Activated CD4-positive, alpha-beta T cell treated with anti-CD3 and anti-CD28 coated beads for 36 hours (primary cell): ENCODE measurements at regions not wholly inside any gene's neighbourhood (a gene's known extent, or its start where the extent isn't known, plus 50 kb on each side); places are given as distances from the start of the nearest gene placed in this dataset.
"Not testable (repeated sequence)": the region's sequence is repeated elsewhere in the genome, so short reads cannot be mapped to it uniquely, and the experiment has no call there.

ENCODE experiments used
- ATAC-seq: fragments of 200-7000 bp; cut with Tn5 transposase; one replicate; pipeline ENCODE4 v1.10.0; 2021; ENCODE audit warnings: mild to moderate bottlenecking, moderate library complexity
- CTCF ChIA-PET: fragments of 350-600 bp; sonication (Branson Sonifier 250); formaldehyde crosslinking; loops from one replicate; lab custom pipeline; 2021; ENCODE audit warnings: antibody characterized with exemption; lab: Charles Lee
- POLR2A ChIA-PET: fragments of 350-600 bp; sonication (Branson Sonifier 250); formaldehyde crosslinking; loops from one replicate; lab custom pipeline; 2021; ENCODE audit warnings: antibody characterized with exemption, inconsistent platforms; lab: Charles Lee
- DNase-seq: peaks from one replicate; pipeline ENCODE4 v3.0.0-alpha.2; 2020
- H3K27ac Mint-ChIP-seq: one replicate; pipeline ENCODE4 v1.8.0; 2021; ENCODE audit warnings: mixed read lengths
- H3K27me3 Mint-ChIP-seq: one replicate; pipeline ENCODE4 v1.8.0; 2021; ENCODE audit warnings: mixed read lengths
- H3K36me3 Mint-ChIP-seq: one replicate; pipeline ENCODE4 v1.8.0; 2021; ENCODE audit warnings: low read depth, mixed read lengths
- H3K4me1 Mint-ChIP-seq: one replicate; pipeline ENCODE4 v1.8.0; 2021; ENCODE audit warnings: mixed read lengths
- H3K4me3 Mint-ChIP-seq: one replicate; pipeline ENCODE4 v1.8.0; 2021; ENCODE audit warnings: mild to moderate bottlenecking, moderate library complexity, mixed read lengths
- H3K9me3 Mint-ChIP-seq: one replicate; pipeline ENCODE4 v1.8.0; 2021; ENCODE audit warnings: low read depth, mixed read lengths
- intact Hi-C, 2 experiments: fragments of 100-400 bp; cut with DNase I in 1 of 2; cut with micrococcal nuclease in 1 of 2; formaldehyde crosslinking; loops; one replicate each; pipeline versions ENCODE4 v1.14.2 to v1.15.1; 2022 to 2024; cut with DNase I, micrococcal nuclease

GRCh38 chr20:5452286-5452685, 135.5 kb upstream of the PROKR2 start:
- H3K36me3 Mint-ChIP-seq, intact Hi-C loops, DNase-seq, H3K4me3 Mint-ChIP-seq, CTCF ChIA-PET, H3K27ac Mint-ChIP-seq, ATAC-seq, H3K9me3 Mint-ChIP-seq, H3K4me1 Mint-ChIP-seq, POLR2A ChIA-PET: not testable (repeated sequence)
- H3K27me3 Mint-ChIP-seq = peaks cover 13% of the 10 kb centered on the region

- POLR2A ChIA-PET = no interaction called here
- H3K27me3 Mint-ChIP-seq = peaks cover 12% of the 10 kb centered on the region
- no peak for DNase-seq
- no peaks in the 10 kb centered on the region for H3K4me1 Mint-ChIP-seq
- H3K4me3 Mint-ChIP-seq = no peak overlapping the region
- no peaks in the 10 kb centered on the region for H3K9me3 Mint-ChIP-seq
- intact Hi-C loops = no loop called here
- H3K27ac Mint-ChIP-seq = no peak overlapping the region
- no peaks in the 10 kb centered on the region for H3K36me3 Mint-ChIP-seq
- CTCF ChIA-PET = no interaction called here
- no peak for ATAC-seq
These were observed 135.0 kb upstream of the PROKR2 start for GRCh38 chr20:5451643-5452210.

- H3K27me3 Mint-ChIP-seq = peaks cover 17% of the 10 kb centered on the region
- H3K36me3 Mint-ChIP-seq = no peaks in the 10 kb centered on the region
- CTCF ChIA-PET = interaction anchor here (0.7 to 4.0 kb wide), 17 partner anchors 11 to 587 kb away, joined by 3 to 34 read pairs (median 5); no protein-coding TSS in a partner anchor
- no peaks in the 10 kb centered on the region for H3K9me3 Mint-ChIP-seq
- no peak overlapping the region for H3K27ac Mint-ChIP-seq
- H3K4me1 Mint-ChIP-seq = no peaks in the 10 kb centered on the region
- DNase-seq (peak; percentile 73), ATAC-seq (no peak)
- H3K4me3 Mint-ChIP-seq = no peak overlapping the region
- POLR2A ChIA-PET = no interaction called here
- intact Hi-C loops = loop anchor here (1.0 to 5.0 kb wide), 2 partner anchors 243 to 321 kb away; partner anchors contain the start of gene CDS2 (in 1 of the 2)
These were observed 131.8 kb upstream of the PROKR2 start for GRCh38 chr20:5448449-5449118.

DNA sequence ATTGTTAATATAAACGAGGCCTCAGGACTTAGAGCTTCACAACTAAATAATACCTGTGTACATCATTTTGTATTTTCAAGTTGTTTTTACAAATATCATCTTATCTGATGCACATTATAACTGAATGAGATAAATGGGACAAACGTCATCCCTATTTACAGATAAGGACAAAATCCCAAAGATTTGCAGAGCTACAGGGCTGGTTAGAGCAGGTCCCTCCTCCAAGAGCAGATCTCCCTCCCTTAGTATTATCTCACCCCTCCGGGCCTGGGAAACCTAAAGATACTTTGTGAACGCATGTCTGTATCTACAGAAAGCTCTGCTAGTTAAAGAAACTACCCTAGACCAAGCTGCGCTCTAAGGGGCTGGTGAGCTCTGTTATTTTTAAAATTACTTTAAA, 130.4 kb upstream of the PROKR2 start:
- DNase-seq (no peak), ATAC-seq (no peak)
- no peaks in the 10 kb centered on the region for H3K9me3 Mint-ChIP-seq
- H3K27me3 Mint-ChIP-seq = peaks cover 19% of the 10 kb centered on the region
- H3K27ac Mint-ChIP-seq = no peak overlapping the region
- intact Hi-C loops = loop anchor here in 1 of 2 experiments (5.0 kb wide), 1 partner anchor 320 kb away; the partner anchor contains the start of gene CDS2
- H3K36me3 Mint-ChIP-seq = no peaks in the 10 kb centered on the region
- CTCF ChIA-PET = interaction anchor here (0.7 to 4.0 kb wide), 10 partner anchors 10 to 244 kb away, joined by 3 to 34 read pairs (median 4); no protein-coding TSS in a partner anchor
- H3K4me1 Mint-ChIP-seq = no peaks in the 10 kb centered on the region
- POLR2A ChIA-PET = no interaction called here
- H3K4me3 Mint-ChIP-seq = no peak overlapping the region

- Mint-ChIP-seq H3K27me3 (peaks cover 25% of the 10 kb centered on the region), H3K4me1 (no peaks in the 10 kb centered on the region), H3K27ac (no peak overlapping the region), H3K4me3 (no peak overlapping the region), H3K9me3 (no peaks in the 10 kb centered on the region), H3K36me3 (no peaks in the 10 kb centered on the region)
- intact Hi-C loops = loop anchor here in 1 of 2 experiments (5.0 kb wide), 1 partner anchor 318 kb away; the partner anchor contains the start of gene CDS2
- ATAC-seq (no peak), DNase-seq (no peak)
- ChIA-PET CTCF (interaction anchor here (0.9 to 1.4 kb wide), 2 partner anchors 9 to 240 kb away, joined by 3 read pairs; no protein-coding TSS in a partner anchor), POLR2A (interaction anchor here (0.8 kb wide), 1 partner anchor 66 kb away, joined by 3 read pairs; no protein-coding TSS in a partner anchor)
These were observed 128.9 kb upstream of the PROKR2 start for GRCh38 chr20:5445611-5446010.

DNA sequence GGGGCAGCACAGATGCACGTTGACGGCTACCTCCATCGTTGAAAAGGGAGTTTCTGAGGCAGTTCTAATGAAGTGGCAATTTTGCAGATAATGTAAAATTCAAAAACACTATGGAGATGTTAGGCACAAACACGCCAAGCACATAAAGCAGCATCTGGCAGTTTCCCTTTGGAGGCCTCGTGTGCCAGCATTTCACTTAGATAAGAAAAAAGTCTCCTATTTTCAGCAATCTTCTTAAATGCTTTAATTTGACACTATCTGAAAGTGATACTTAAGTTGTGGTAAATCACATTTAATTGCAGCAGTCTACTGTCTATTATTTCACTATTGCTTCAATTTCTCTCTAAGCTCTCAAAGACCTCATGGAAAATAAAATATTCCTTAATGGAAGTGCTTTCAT, 125.3 kb upstream of the PROKR2 start:
- Mint-ChIP-seq H3K4me3 (no peak overlapping the region), H3K27ac (no peak overlapping the region), H3K27me3 (peaks cover 16% of the 10 kb centered on the region), H3K36me3 (no peaks in the 10 kb centered on the region), H3K4me1 (no peaks in the 10 kb centered on the region), H3K9me3 (no peaks in the 10 kb centered on the region)
- ChIA-PET CTCF (no interaction called here), POLR2A (no interaction called here)
- intact Hi-C loops = no loop called here
- ATAC-seq (no peak), DNase-seq (no peak)

DNA sequence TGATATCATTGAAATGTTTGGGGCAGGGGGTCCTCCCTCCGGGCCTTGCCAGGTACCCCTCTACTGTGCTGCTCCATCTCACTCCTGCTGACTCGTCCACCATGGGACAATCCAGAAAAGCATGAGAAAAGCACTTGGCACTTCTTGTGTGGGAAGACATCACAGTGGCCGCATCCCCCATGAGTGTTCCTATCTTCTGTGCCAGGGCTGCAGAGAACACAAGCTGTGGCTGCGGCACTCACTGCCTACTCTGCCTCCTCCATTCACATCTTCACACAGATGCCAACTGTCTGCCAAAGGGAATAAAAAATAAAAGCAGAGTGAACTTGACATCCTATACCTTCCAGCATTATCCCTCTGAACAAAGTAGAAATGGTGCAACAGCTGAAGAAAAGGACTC, 117.4 kb upstream of the PROKR2 start:
- Mint-ChIP-seq H3K27me3 (peaks cover 11% of the 10 kb centered on the region), H3K27ac (no peak overlapping the region), H3K4me1 (no peaks in the 10 kb centered on the region), H3K9me3 (peaks cover 1% of the 10 kb centered on the region), H3K4me3 (no peak overlapping the region), H3K36me3 (no peaks in the 10 kb centered on the region)
- DNase-seq = no peak
- CTCF ChIA-PET = interaction anchor here (1.5 kb wide), 1 partner anchor 31 kb away, joined by 3 read pairs; no protein-coding TSS in a partner anchor
- intact Hi-C loops = no loop called here
- POLR2A ChIA-PET = no interaction called here
- no peak for ATAC-seq

GRCh38 chr20:5433352-5433751, 116.6 kb upstream of the PROKR2 start:
- Mint-ChIP-seq H3K4me3 (no peak overlapping the region), H3K36me3 (no peaks in the 10 kb centered on the region), H3K4me1 (no peaks in the 10 kb centered on the region), H3K27ac (no peak overlapping the region), H3K27me3 (peaks cover 11% of the 10 kb centered on the region), H3K9me3 (peaks cover 1% of the 10 kb centered on the region)
- POLR2A ChIA-PET = no interaction called here
- CTCF ChIA-PET = interaction anchor here (0.7 to 1.5 kb wide), 2 partner anchors 30 to 208 kb away, joined by 3 read pairs; no protein-coding TSS in a partner anchor
- DNase-seq = no peak
- no peak for ATAC-seq
- intact Hi-C loops = no loop called here

GRCh38 chr20:5432030-5432429, 115.3 kb upstream of the PROKR2 start:
- Mint-ChIP-seq H3K36me3 (no peaks in the 10 kb centered on the region), H3K27ac (no peak overlapping the region), H3K4me3 (no peak overlapping the region), H3K4me1 (no peaks in the 10 kb centered on the region), H3K27me3 (peaks cover 11% of the 10 kb centered on the region), H3K9me3 (peaks cover 1% of the 10 kb centered on the region)
- ATAC-seq = no peak
- DNase-seq = no peak
- intact Hi-C loops = no loop called here
- ChIA-PET CTCF (no interaction called here), POLR2A (no interaction called here)

- no peaks in the 10 kb centered on the region for H3K4me1 Mint-ChIP-seq
- intact Hi-C loops = no loop called here
- no peaks in the 10 kb centered on the region for H3K9me3 Mint-ChIP-seq
- ChIA-PET CTCF (interaction anchor here (2.1 kb wide), 1 partner anchor 18 kb away, joined by 10 read pairs; no protein-coding TSS in a partner anchor), POLR2A (no interaction called here)
- no peak for ATAC-seq
- H3K27ac Mint-ChIP-seq = no peak overlapping the region
- no peak for DNase-seq
- no peak overlapping the region for H3K4me3 Mint-ChIP-seq
- peaks cover 11% of the 10 kb centered on the region for H3K27me3 Mint-ChIP-seq
- H3K36me3 Mint-ChIP-seq = no peaks in the 10 kb centered on the region
These were observed 113.9 kb upstream of the PROKR2 start for GRCh38 chr20:5430670-5431069.

GRCh38 chr20:5426026-5426425, 109.3 kb upstream of the PROKR2 start:
- intact Hi-C loops = no loop called here
- Mint-ChIP-seq H3K36me3 (no peaks in the 10 kb centered on the region), H3K4me1 (no peaks in the 10 kb centered on the region), H3K4me3 (no peak overlapping the region), H3K27ac (no peak overlapping the region), H3K27me3 (peaks cover 20% of the 10 kb centered on the region), H3K9me3 (no peaks in the 10 kb centered on the region)
- ChIA-PET CTCF (interaction anchor here (2.7 kb wide), 1 partner anchor 23 kb away, joined by 11 read pairs; no protein-coding TSS in a partner anchor), POLR2A (no interaction called here)
- DNase-seq = no peak
- no peak for ATAC-seq

DNA sequence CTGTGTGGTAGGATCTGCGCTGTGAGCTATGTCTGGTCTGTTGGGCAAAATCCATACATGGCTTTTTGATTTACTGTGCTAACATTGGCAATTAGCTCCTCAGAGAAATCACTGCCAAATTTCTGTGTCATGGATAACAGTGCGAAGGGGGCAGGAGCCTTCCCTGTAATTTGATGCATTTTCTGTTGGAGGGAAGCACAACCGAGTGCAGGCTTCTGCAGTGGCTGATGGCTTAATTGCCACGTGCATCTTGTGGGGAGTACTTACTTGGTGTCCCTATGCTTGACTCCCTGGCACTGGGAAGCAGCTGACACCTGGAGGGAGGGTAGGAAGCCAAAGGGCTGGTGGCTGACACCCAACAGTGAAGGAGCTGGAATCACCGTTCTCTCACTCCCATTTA, 99.3 kb upstream of the PROKR2 start:
- no peaks in the 10 kb centered on the region for H3K4me1 Mint-ChIP-seq
- POLR2A ChIA-PET = no interaction called here
- H3K9me3 Mint-ChIP-seq = no peaks in the 10 kb centered on the region
- H3K27ac Mint-ChIP-seq = no peak overlapping the region
- ATAC-seq (no peak), DNase-seq (no peak)
- H3K36me3 Mint-ChIP-seq = no peaks in the 10 kb centered on the region
- H3K4me3 Mint-ChIP-seq = no peak overlapping the region
- CTCF ChIA-PET = no interaction called here
- H3K27me3 Mint-ChIP-seq = peaks cover 15% of the 10 kb centered on the region
- intact Hi-C loops = no loop called here
